ENCODE measurements at regions not wholly inside any gene's neighbourhood (a gene's known extent, or its start where the extent isn't known, plus 50 kb on each side); places are given as distances from the start of the nearest gene placed in this dataset.

- intact Hi-C loops (cut with micrococcal nuclease), result no loop called here
- H3K9me2 ChIP-seq (ENCODE audit: insufficient read depth), result no peaks in the 10 kb centered on the region
- ATAC-seq (no peak), DNase-seq (ENCODE audit: low read depth, low spot score) (no peak)
- H2AFZ ChIP-seq (ENCODE audit: low read depth, low read length, poor library complexity, severe bottlenecking), result no peak overlapping the region
- H3K36me3 ChIP-seq (ENCODE audit: control insufficient read depth in 1 of 2, insufficient read depth in 2 of 2, low read length in 2 of 2), result no peaks in the 10 kb centered on the region
- ChIA-PET CTCF (interaction anchor here (0.9 kb wide), 1 partner anchor 519 kb away, joined by 5 read pairs; no protein-coding TSS in a partner anchor), POLR2A (no interaction called here), RAD21 (ENCODE audit: low non-redundant PET in 1 of 2, low total read pairs in 2 of 2, uncharacterized antibody in 2 of 2, unreplicated experiment in 2 of 2) (no interaction called here)
- no peak overlapping the region for H3K27ac ChIP-seq (ENCODE audit: low read depth, low read length)
- no TSS peak for BruUV-seq (replicated peaks)
- no peaks in the 10 kb centered on the region for H4K20me1 ChIP-seq (ENCODE audit: insufficient read depth)
- peaks cover 20% of the 10 kb centered on the region; the same call in 1 of the 2 replicates for H3K27me3 ChIP-seq (ENCODE audit: insufficient read depth, low read length)
- H3K4me1 ChIP-seq (ENCODE audit: control insufficient read depth in 1 of 2, insufficient read depth in 2 of 2, low read length in 2 of 2), result no peaks in the 10 kb centered on the region
- H3K79me2 ChIP-seq (ENCODE audit: insufficient read depth, low read length), result no peaks in the 10 kb centered on the region
- no peak overlapping the region for H3K4me2 ChIP-seq (ENCODE audit: low read length)
- TF ChIP-seq ZBTB33 (IDR thresholded peaks at IDR 0.05; ENCODE audit: extremely low read depth, insufficient replicate concordance, low read length) (no peak), ZNF274 (IDR thresholded peaks at IDR 0.05; ENCODE audit: low read depth, low read length) (no peak), ATF3 (IDR thresholded peaks at IDR 0.05) (no peak), CEBPB (IDR thresholded peaks at IDR 0.05; ENCODE audit: low read depth) (no peak)
- H3K4me3 ChIP-seq (replicated peaks in 1 of 2; ENCODE audit: low read depth in 1 of 2, low read length in 2 of 2), result no peak overlapping the region
- H3K9me3 ChIP-seq (ENCODE audit: control insufficient read depth in 1 of 2, insufficient read depth in 1 of 2, low read depth in 1 of 2, low read length in 2 of 2), result no peaks in the 10 kb centered on the region
- no peak overlapping the region for H3K9ac ChIP-seq (ENCODE audit: low read length)
These were observed 256.1 kb downstream of the PAX3 start for GRCh38 chr2:222042666-222043065.

GRCh38 chr2:222040333-222040732 is 258.5 kb downstream of the PAX3 start:
- ChIA-PET CTCF (interaction anchor here (2.6 to 3.9 kb wide), 2 partner anchors 13 to 16 kb away, joined by 15 to 48 read pairs; no protein-coding TSS in a partner anchor), POLR2A (no interaction called here), RAD21 (ENCODE audit: low non-redundant PET in 1 of 2, low total read pairs in 2 of 2, uncharacterized antibody in 2 of 2, unreplicated experiment in 2 of 2) (no interaction called here)
- no peak for ATAC-seq
- no peak for DNase-seq (ENCODE audit: low read depth, low spot score)
- H2AFZ ChIP-seq (ENCODE audit: low read depth, low read length, poor library complexity, severe bottlenecking), result no peak overlapping the region
- H3K79me2 ChIP-seq (ENCODE audit: insufficient read depth, low read length), result no peaks in the 10 kb centered on the region
- peaks cover 14% of the 10 kb centered on the region; the same call in 1 of the 2 replicates for H3K27me3 ChIP-seq (ENCODE audit: insufficient read depth, low read length)
- intact Hi-C loops (cut with micrococcal nuclease), result no loop called here
- H3K9me2 ChIP-seq (ENCODE audit: insufficient read depth), result no peaks in the 10 kb centered on the region
- H3K4me2 ChIP-seq (ENCODE audit: low read length), result no peak overlapping the region
- H3K27ac ChIP-seq (ENCODE audit: low read depth, low read length), result no peak overlapping the region
- H3K4me1 ChIP-seq (ENCODE audit: control insufficient read depth in 1 of 2, insufficient read depth in 2 of 2, low read length in 2 of 2), result no peaks in the 10 kb centered on the region
- BruUV-seq (replicated peaks), result no TSS peak
- H3K9me3 ChIP-seq (ENCODE audit: control insufficient read depth in 1 of 2, insufficient read depth in 1 of 2, low read depth in 1 of 2, low read length in 2 of 2), result no peaks in the 10 kb centered on the region
- H3K9ac ChIP-seq (ENCODE audit: low read length), result no peak overlapping the region
- no peaks in the 10 kb centered on the region for H4K20me1 ChIP-seq (ENCODE audit: insufficient read depth)
- no peak for TF ChIP-seq FOSL1 (IDR thresholded peaks at IDR 0.05; ENCODE audit: low read depth)
- no peak for TF ChIP-seq EZH2phosphoT487 (IDR thresholded peaks at IDR 0.05; ENCODE audit: borderline replicate concordance)
- no peak for TF ChIP-seq CEBPB (IDR thresholded peaks at IDR 0.05; ENCODE audit: low read depth)
- TF ChIP-seq CBX3 (IDR thresholded peaks at IDR 0.05; ENCODE audit: low read depth), result no peak
- no peak for TF ChIP-seq POLR2AphosphoS5 (IDR thresholded peaks at IDR 0.05; ENCODE audit: low read depth, low read length)
- no peak for TF ChIP-seq ATF3 (IDR thresholded peaks at IDR 0.05)
- no peak for TF ChIP-seq YY1 (IDR thresholded peaks at IDR 0.05; ENCODE audit: extremely low read depth, insufficient replicate concordance, low read depth, low read length)
- H3K36me3 ChIP-seq (ENCODE audit: control insufficient read depth in 1 of 2, insufficient read depth in 2 of 2, low read length in 2 of 2), result no peaks in the 10 kb centered on the region
- H3K4me3 ChIP-seq (replicated peaks in 1 of 2; ENCODE audit: low read depth in 1 of 2, low read length in 2 of 2), result no peak overlapping the region

Data from HCT116 (cell line).